ENCODE measurements at regions not wholly inside any gene's neighbourhood (a gene's known extent, or its start where the extent isn't known, plus 50 kb on each side); places are given as distances from the start of the nearest gene placed in this dataset.

- H3K4me1 ChIP-seq (ENCODE audit: control insufficient read depth, low read depth, low read length) = no peaks in the 10 kb centered on the region
- H4K5ac ChIP-seq (ENCODE audit: low read length) = no peak overlapping the region
- H3K18ac ChIP-seq (ENCODE audit: low read length) = no peak overlapping the region
- no peak overlapping the region for H3K56ac ChIP-seq (ENCODE audit: low read length)
- no peak overlapping the region for H3K4me2 ChIP-seq (ENCODE audit: low read length)
- DNase-seq = no peak
- no peaks in the 10 kb centered on the region for H3K79me1 ChIP-seq (ENCODE audit: low read length)
- H3K27ac ChIP-seq (ENCODE audit: low read depth, low read length) = no peak overlapping the region
- H3K4me3 ChIP-seq (ENCODE audit: low read length) = no peak overlapping the region
- H3K79me2 ChIP-seq (ENCODE audit: control insufficient read depth, insufficient read depth, low read length) = no peaks in the 10 kb centered on the region
- H4K8ac ChIP-seq (ENCODE audit: low read depth, low read length) = no peak overlapping the region
- H2BK120ac ChIP-seq (ENCODE audit: low read depth, low read length) = no peak overlapping the region
- H3K9ac ChIP-seq (ENCODE audit: low read length) = no peak overlapping the region
- WGBS (ENCODE audit: extremely low coverage, insufficient coverage, low lambda C conversion rate) = no CpG with 5 or more reads among the region's 2 CpGs
- no peak overlapping the region for H3K23ac ChIP-seq (ENCODE audit: low read length)
- H3K4ac ChIP-seq (ENCODE audit: low read depth, low read length) = no peak overlapping the region
- H2BK15ac ChIP-seq (replicated peaks; ENCODE audit: low read depth) = no peak overlapping the region
- H3K36me3 ChIP-seq (ENCODE audit: control insufficient read depth, insufficient read depth, low read length) = no peaks in the 10 kb centered on the region
- no peaks in the 10 kb centered on the region for H3K27me3 ChIP-seq (ENCODE audit: insufficient read depth, low read length, poor library complexity)
- no peak overlapping the region for H2AK5ac ChIP-seq (ENCODE audit: low read length)
- no peak overlapping the region for H2BK5ac ChIP-seq (ENCODE audit: low read length)
Observed at GRCh38 chr4:144531841-144532240, 114.1 kb upstream of the HHIP start.

DNA sequence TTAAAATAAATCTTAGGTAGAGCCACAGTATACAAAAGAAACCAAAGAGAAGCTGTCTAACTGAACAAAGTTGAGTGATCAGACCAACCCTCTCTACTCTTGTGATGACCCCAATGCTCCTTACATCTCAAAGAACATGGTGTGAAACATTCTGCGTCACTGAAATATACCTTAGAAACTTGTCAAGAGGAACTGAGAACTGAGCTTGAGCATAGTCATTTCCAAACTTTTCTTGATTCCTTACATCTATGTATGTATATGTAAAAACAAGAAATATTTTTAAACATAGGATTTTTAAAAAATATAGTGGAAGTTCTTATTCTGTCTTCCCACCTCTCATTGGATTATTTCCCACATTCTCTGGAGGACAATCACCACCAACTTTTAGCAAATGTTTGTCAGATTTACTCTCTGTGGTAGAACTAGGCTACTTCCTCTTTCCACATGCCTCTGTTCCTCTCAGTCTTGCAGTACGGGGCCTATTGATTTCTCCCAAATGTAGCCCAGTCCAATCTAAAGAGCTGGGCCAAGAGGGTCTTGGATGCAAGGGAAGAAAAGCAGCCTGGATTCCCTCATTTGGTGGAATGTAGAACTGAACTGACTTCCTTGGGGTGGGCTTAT is 98.2 kb upstream of the HHIP start:
- no peak overlapping the region for H3K9ac ChIP-seq (ENCODE audit: low read length)
- H3K79me1 ChIP-seq (ENCODE audit: low read length) = no peaks in the 10 kb centered on the region
- WGBS (ENCODE audit: extremely low coverage, insufficient coverage, low lambda C conversion rate) = no CpG with 5 or more reads among the region's 2 CpGs

DNA sequence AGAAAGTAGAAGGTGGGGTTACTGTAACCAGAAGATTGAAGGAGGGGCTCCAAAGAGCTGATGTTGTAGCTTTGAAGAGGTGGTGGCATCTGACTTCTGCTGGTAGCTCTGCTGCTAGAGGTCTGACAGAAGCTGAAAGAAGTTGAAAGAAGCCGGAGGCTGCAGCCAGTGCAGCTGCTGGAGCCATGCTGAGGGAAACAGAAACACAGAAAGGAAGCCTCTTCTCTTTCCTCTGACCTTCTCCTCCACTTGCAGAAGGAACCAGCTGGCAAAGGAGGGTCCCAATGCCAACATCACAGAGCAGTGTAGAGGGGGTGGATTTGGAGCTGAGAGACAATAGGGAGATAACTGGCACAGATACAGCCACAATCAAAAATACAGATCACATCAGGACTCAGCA is 89.3 kb upstream of the HHIP start:
- no peak for DNase-seq
- Histone ChIP-seq H3K4me1 (ENCODE audit: control insufficient read depth, low read depth, low read length) (no peaks in the 10 kb centered on the region), H3K4me2 (ENCODE audit: low read length) (no peak overlapping the region), H3K36me3 (ENCODE audit: control insufficient read depth, insufficient read depth, low read length) (no peaks in the 10 kb centered on the region), H3K79me2 (ENCODE audit: control insufficient read depth, insufficient read depth, low read length) (no peaks in the 10 kb centered on the region), H2BK15ac (replicated peaks; ENCODE audit: low read depth) (no peak overlapping the region), H2BK5ac (ENCODE audit: low read length) (no peak overlapping the region), H3K23ac (ENCODE audit: low read length) (no peak overlapping the region), H3K18ac (ENCODE audit: low read length) (no peak overlapping the region), H3K27ac (ENCODE audit: low read depth, low read length) (no peak overlapping the region), H3K56ac (ENCODE audit: low read length) (no peak overlapping the region), H4K5ac (ENCODE audit: low read length) (no peak overlapping the region), H2AK5ac (ENCODE audit: low read length) (no peak overlapping the region), H4K8ac (ENCODE audit: low read depth, low read length) (no peak overlapping the region), H2BK120ac (ENCODE audit: low read depth, low read length) (no peak overlapping the region), H3K79me1 (ENCODE audit: low read length) (no peaks in the 10 kb centered on the region), H3K27me3 (ENCODE audit: insufficient read depth, low read length, poor library complexity) (no peaks in the 10 kb centered on the region), H3K4me3 (ENCODE audit: low read length) (no peak overlapping the region), H3K4ac (ENCODE audit: low read depth, low read length) (no peak overlapping the region), H3K9ac (ENCODE audit: low read length) (no peak overlapping the region)
- WGBS (ENCODE audit: extremely low coverage, insufficient coverage, low lambda C conversion rate) = no CpG with 5 or more reads among the region's 1 CpG

More for the DNA sequence above, 98.2 kb upstream of the HHIP start:
- H3K4me3 ChIP-seq (ENCODE audit: low read length) = no peak overlapping the region
- no peak overlapping the region for H2BK5ac ChIP-seq (ENCODE audit: low read length)
- no peak overlapping the region for H4K8ac ChIP-seq (ENCODE audit: low read depth, low read length)
- no peak overlapping the region for H3K27ac ChIP-seq (ENCODE audit: low read depth, low read length)
- no peak overlapping the region for H3K18ac ChIP-seq (ENCODE audit: low read length)
- H2BK120ac ChIP-seq (ENCODE audit: low read depth, low read length) = no peak overlapping the region
- H2BK15ac ChIP-seq (replicated peaks; ENCODE audit: low read depth) = no peak overlapping the region
- no peak for DNase-seq
- no peaks in the 10 kb centered on the region for H3K79me2 ChIP-seq (ENCODE audit: control insufficient read depth, insufficient read depth, low read length)
- no peak overlapping the region for H3K23ac ChIP-seq (ENCODE audit: low read length)
- no peaks in the 10 kb centered on the region for H3K36me3 ChIP-seq (ENCODE audit: control insufficient read depth, insufficient read depth, low read length)
- H3K4me1 ChIP-seq (ENCODE audit: control insufficient read depth, low read depth, low read length) = no peaks in the 10 kb centered on the region
- no peak overlapping the region for H3K4me2 ChIP-seq (ENCODE audit: low read length)
- no peak overlapping the region for H3K56ac ChIP-seq (ENCODE audit: low read length)
- H4K5ac ChIP-seq (ENCODE audit: low read length) = no peak overlapping the region
- H3K4ac ChIP-seq (ENCODE audit: low read depth, low read length) = no peak overlapping the region
- H2AK5ac ChIP-seq (ENCODE audit: low read length) = no peak overlapping the region
- no peaks in the 10 kb centered on the region for H3K27me3 ChIP-seq (ENCODE audit: insufficient read depth, low read length, poor library complexity)

- no peak overlapping the region for H3K4ac ChIP-seq (ENCODE audit: low read depth, low read length)
- no peak for DNase-seq
- no peaks in the 10 kb centered on the region for H3K79me2 ChIP-seq (ENCODE audit: control insufficient read depth, insufficient read depth, low read length)
- no peak overlapping the region for H3K56ac ChIP-seq (ENCODE audit: low read length)
- no peak overlapping the region for H2AK5ac ChIP-seq (ENCODE audit: low read length)
- no peak overlapping the region for H3K4me3 ChIP-seq (ENCODE audit: low read length)
- no peak overlapping the region for H2BK5ac ChIP-seq (ENCODE audit: low read length)
- no peak overlapping the region for H2BK15ac ChIP-seq (replicated peaks; ENCODE audit: low read depth)
- no peak overlapping the region for H4K5ac ChIP-seq (ENCODE audit: low read length)
- no peak overlapping the region for H3K27ac ChIP-seq (ENCODE audit: low read depth, low read length)
- H3K18ac ChIP-seq (ENCODE audit: low read length) = no peak overlapping the region
- no peak overlapping the region for H3K4me2 ChIP-seq (ENCODE audit: low read length)
- H3K23ac ChIP-seq (ENCODE audit: low read length) = no peak overlapping the region
- no CpG with 5 or more reads among the region's 1 CpG for WGBS (ENCODE audit: extremely low coverage, insufficient coverage, low lambda C conversion rate)
- H4K8ac ChIP-seq (ENCODE audit: low read depth, low read length) = no peak overlapping the region
- H3K79me1 ChIP-seq (ENCODE audit: low read length) = no peaks in the 10 kb centered on the region
- no peaks in the 10 kb centered on the region for H3K4me1 ChIP-seq (ENCODE audit: control insufficient read depth, low read depth, low read length)
- H3K27me3 ChIP-seq (ENCODE audit: insufficient read depth, low read length, poor library complexity) = no peaks in the 10 kb centered on the region
- no peak overlapping the region for H3K9ac ChIP-seq (ENCODE audit: low read length)
- H3K36me3 ChIP-seq (ENCODE audit: control insufficient read depth, insufficient read depth, low read length) = no peaks in the 10 kb centered on the region
- H2BK120ac ChIP-seq (ENCODE audit: low read depth, low read length) = no peak overlapping the region
Observed at GRCh38 chr4:144557404-144557803, 88.6 kb upstream of the HHIP start.

GRCh38 chr4:144562019-144562705 is 83.8 kb upstream of the HHIP start:
- Histone ChIP-seq H3K27ac (ENCODE audit: low read depth, low read length) (no peak overlapping the region), H3K79me1 (ENCODE audit: low read length) (no peaks in the 10 kb centered on the region), H3K4ac (ENCODE audit: low read depth, low read length) (no peak overlapping the region), H3K79me2 (ENCODE audit: control insufficient read depth, insufficient read depth, low read length) (no peaks in the 10 kb centered on the region), H3K36me3 (ENCODE audit: control insufficient read depth, insufficient read depth, low read length) (no peaks in the 10 kb centered on the region), H3K9ac (ENCODE audit: low read length) (no peak overlapping the region), H2BK15ac (replicated peaks; ENCODE audit: low read depth) (no peak overlapping the region), H2BK5ac (ENCODE audit: low read length) (no peak overlapping the region), H2AK5ac (ENCODE audit: low read length) (no peak overlapping the region), H4K5ac (ENCODE audit: low read length) (no peak overlapping the region), H3K4me1 (ENCODE audit: control insufficient read depth, low read depth, low read length) (no peaks in the 10 kb centered on the region), H3K56ac (ENCODE audit: low read length) (no peak overlapping the region), H2BK120ac (ENCODE audit: low read depth, low read length) (no peak overlapping the region), H3K4me3 (ENCODE audit: low read length) (no peak overlapping the region), H4K8ac (ENCODE audit: low read depth, low read length) (no peak overlapping the region), H3K4me2 (ENCODE audit: low read length) (no peak overlapping the region), H3K23ac (ENCODE audit: low read length) (no peak overlapping the region), H3K18ac (ENCODE audit: low read length) (no peak overlapping the region), H3K27me3 (ENCODE audit: insufficient read depth, low read length, poor library complexity) (no peaks in the 10 kb centered on the region)
- WGBS (ENCODE audit: extremely low coverage, insufficient coverage, low lambda C conversion rate) = no CpG with 5 or more reads among the region's 10 CpGs
- peak; percentile 64 for DNase-seq

DNA sequence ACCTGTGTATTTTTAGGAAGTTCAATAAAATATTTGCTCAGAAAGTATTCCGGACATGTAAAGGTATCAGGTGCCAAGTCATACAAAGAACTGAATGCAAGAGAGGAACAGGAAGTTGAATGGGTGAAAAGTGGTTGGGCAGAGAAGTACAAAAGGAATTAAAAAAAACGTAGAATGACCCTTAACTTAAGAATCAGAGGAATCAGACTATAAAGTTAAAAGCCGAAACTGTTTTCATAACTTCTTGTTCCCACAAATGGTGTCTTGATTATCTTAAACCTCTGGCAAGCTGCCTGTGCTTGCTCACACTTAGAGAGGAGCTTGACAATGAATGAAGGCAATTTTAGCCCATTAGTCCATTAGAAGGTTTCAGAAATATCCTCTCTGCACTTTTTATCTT is 81.6 kb upstream of the HHIP start:
- H3K23ac ChIP-seq (ENCODE audit: low read length) = no peak overlapping the region
- no peak for DNase-seq
- no peak overlapping the region for H2AK5ac ChIP-seq (ENCODE audit: low read length)
- H3K18ac ChIP-seq (ENCODE audit: low read length) = no peak overlapping the region
- H3K27ac ChIP-seq (ENCODE audit: low read depth, low read length) = no peak overlapping the region
- H3K4ac ChIP-seq (ENCODE audit: low read depth, low read length) = no peak overlapping the region
- H3K79me2 ChIP-seq (ENCODE audit: control insufficient read depth, insufficient read depth, low read length) = no peaks in the 10 kb centered on the region
- no CpG with 5 or more reads among the region's 3 CpGs for WGBS (ENCODE audit: extremely low coverage, insufficient coverage, low lambda C conversion rate)
- no peak overlapping the region for H2BK15ac ChIP-seq (replicated peaks; ENCODE audit: low read depth)
- no peak overlapping the region for H3K9ac ChIP-seq (ENCODE audit: low read length)
- no peak overlapping the region for H4K8ac ChIP-seq (ENCODE audit: low read depth, low read length)
- H2BK120ac ChIP-seq (ENCODE audit: low read depth, low read length) = no peak overlapping the region
- no peak overlapping the region for H4K5ac ChIP-seq (ENCODE audit: low read length)
- H3K4me1 ChIP-seq (ENCODE audit: control insufficient read depth, low read depth, low read length) = no peaks in the 10 kb centered on the region
- no peak overlapping the region for H2BK5ac ChIP-seq (ENCODE audit: low read length)
- no peak overlapping the region for H3K4me3 ChIP-seq (ENCODE audit: low read length)
- no peak overlapping the region for H3K56ac ChIP-seq (ENCODE audit: low read length)
- H3K36me3 ChIP-seq (ENCODE audit: control insufficient read depth, insufficient read depth, low read length) = no peaks in the 10 kb centered on the region
- no peak overlapping the region for H3K4me2 ChIP-seq (ENCODE audit: low read length)
- H3K79me1 ChIP-seq (ENCODE audit: low read length) = no peaks in the 10 kb centered on the region
- no peaks in the 10 kb centered on the region for H3K27me3 ChIP-seq (ENCODE audit: insufficient read depth, low read length, poor library complexity)

Measured in mesendoderm (in vitro differentiated cells).